ACC112 (cell line): ENCODE measurements at regions not wholly inside any gene's neighbourhood (a gene's known extent, or its start where the extent isn't known, plus 50 kb on each side); places are given as distances from the start of the nearest gene placed in this dataset.

Source experiments
- H2AFZ ChIP-seq: fragments of 200-600 bp; sonication (generic); one replicate; pipeline ENCODE4 v1.6.0; 2017; ENCODE audit warnings: antibody characterized with exemption, low read length; ENCODE audit not compliant: unreplicated experiment
- H3K27ac ChIP-seq: fragments of 200-600 bp; sonication (generic); 2 replicates; pipeline ENCODE4 v1.5.1; 2014; ENCODE audit warnings: low read depth, mild to moderate bottlenecking, antibody characterized with exemption, low read length, moderate library complexity
- H3K27me3 ChIP-seq: fragments of 200-600 bp; sonication (generic); 2 replicates; pipeline ENCODE4 v1.6.1; 2014; ENCODE audit warnings: mild to moderate bottlenecking, antibody characterized with exemption, low read length, moderate library complexity, mixed read lengths; ENCODE audit not compliant: insufficient read depth
- H3K36me3 ChIP-seq: fragments of 200-600 bp; sonication (generic); 2 replicates; pipeline ENCODE4 v1.6.1; 2016; ENCODE audit warnings: mild to moderate bottlenecking, antibody characterized with exemption, low read length, moderate library complexity, mixed read lengths; ENCODE audit not compliant: insufficient read depth
- H3K4me1 ChIP-seq: fragments of 200-600 bp; sonication (generic); one replicate; pipeline ENCODE4 v1.6.1; 2016; ENCODE audit warnings: low read length, mixed read lengths; ENCODE audit not compliant: insufficient read depth, unreplicated experiment, control insufficient read depth
- H3K4me3 ChIP-seq: fragments of 200-600 bp; sonication (generic); 2 replicates; pipeline ENCODE4 v1.5.1; 2014; ENCODE audit warnings: mild to moderate bottlenecking, low read depth, low read length
- H3K79me2 ChIP-seq: fragments of 200-600 bp; sonication (generic); one replicate; pipeline ENCODE4 v1.6.0; 2016; ENCODE audit warnings: low read length; ENCODE audit not compliant: control insufficient read depth, unreplicated experiment, insufficient read depth

DNA sequence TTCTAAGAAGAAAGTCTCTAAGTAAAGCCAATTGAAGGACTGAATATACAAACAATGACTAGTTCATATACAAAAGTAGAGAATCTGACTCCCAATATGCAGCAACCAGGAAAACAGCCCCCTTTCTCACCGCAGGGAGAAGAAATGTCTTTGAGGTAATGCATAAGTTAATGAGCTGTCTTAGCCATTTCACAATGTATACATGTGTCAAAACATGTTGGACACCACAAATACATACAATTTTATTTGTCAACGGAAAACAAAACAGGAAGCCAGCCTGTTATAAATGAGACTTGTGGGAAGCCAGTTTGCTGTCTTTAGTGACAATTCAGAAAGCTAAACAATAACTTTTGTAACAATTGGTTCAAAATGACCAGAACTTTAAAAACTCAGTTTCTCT is 389.2 kb downstream of the CBLN2 start:
- H3K27ac ChIP-seq: no peak overlapping the region
- no peak overlapping the region for H3K4me3 ChIP-seq
- no peaks in the 10 kb centered on the region for H3K36me3 ChIP-seq
- H3K4me1 ChIP-seq: no peaks in the 10 kb centered on the region
- H3K27me3 ChIP-seq: no peaks in the 10 kb centered on the region
- no peaks in the 10 kb centered on the region for H3K79me2 ChIP-seq
- H2AFZ ChIP-seq: no peak overlapping the region

DNA sequence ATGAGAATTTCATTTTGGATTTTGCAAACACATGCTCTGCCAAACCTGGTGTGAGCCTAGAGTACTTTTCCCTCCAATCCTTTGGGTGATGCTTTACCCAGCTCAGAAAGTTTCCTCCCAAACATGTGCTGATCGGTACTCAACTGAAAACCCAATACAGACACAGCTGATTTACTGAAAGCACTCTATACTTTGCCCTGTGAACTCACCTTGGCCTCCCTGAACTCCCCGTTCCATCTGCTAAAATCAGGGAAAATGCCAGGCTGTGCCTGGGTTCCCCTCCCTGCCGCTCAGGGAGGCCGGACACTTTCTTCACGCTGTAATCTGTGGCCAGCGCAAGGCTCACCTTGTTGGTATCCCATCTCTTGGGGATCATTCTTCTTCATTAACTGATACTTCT is 391.2 kb downstream of the CBLN2 start:
- Histone ChIP-seq H3K4me3 (no peak overlapping the region), H3K4me1 (no peaks in the 10 kb centered on the region), H3K36me3 (no peaks in the 10 kb centered on the region), H2AFZ (no peak overlapping the region), H3K27ac (no peak overlapping the region), H3K79me2 (no peaks in the 10 kb centered on the region), H3K27me3 (no peaks in the 10 kb centered on the region)

DNA sequence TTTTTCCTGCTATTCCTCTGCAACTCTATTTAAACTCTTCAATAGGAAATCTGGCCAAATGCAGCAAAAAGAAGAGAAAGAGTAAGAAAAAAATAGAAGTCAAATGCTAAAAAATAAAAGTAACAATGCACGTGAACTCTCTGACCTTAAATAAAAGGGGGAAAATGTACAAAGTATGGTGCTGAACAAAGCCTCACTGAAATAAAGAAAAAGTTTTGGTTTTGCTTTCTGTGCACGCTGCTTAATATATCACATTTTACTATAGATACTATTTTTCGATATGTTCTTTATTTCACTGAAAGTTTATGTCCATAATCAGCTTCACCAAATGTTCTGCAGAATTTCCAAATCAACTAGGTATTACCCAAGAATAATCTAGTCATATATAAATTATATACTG is 396.3 kb downstream of the CBLN2 start:
- no peak overlapping the region for H3K4me3 ChIP-seq
- H3K36me3 ChIP-seq: no peaks in the 10 kb centered on the region
- no peak overlapping the region for H3K27ac ChIP-seq
- no peaks in the 10 kb centered on the region for H3K79me2 ChIP-seq
- H3K4me1 ChIP-seq: no peaks in the 10 kb centered on the region
- no peaks in the 10 kb centered on the region for H3K27me3 ChIP-seq
- H2AFZ ChIP-seq: no peak overlapping the region

DNA sequence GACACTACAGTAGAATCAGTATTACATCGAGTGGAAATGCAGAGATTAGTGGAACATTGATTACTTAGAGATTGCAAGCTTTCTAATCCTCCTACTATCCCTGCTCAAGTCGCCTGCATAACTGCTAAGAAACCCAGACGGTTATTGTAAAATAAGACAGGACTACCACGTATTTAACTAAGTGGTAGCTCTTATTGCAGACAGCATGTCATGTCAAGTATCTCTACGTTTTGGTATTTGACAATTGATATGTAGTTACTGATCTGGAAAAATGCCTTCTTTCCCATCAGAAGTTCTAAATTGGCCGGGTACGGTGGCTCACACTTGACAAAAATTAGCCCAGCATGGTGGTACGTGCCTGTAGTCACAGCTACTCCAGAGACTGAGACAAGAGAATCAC is 404.1 kb downstream of the CBLN2 start:
- no peak overlapping the region for H3K4me3 ChIP-seq
- no peaks in the 10 kb centered on the region for H3K79me2 ChIP-seq
- H3K4me1 ChIP-seq: no peaks in the 10 kb centered on the region
- no peaks in the 10 kb centered on the region for H3K36me3 ChIP-seq
- no peak overlapping the region for H2AFZ ChIP-seq
- no peaks in the 10 kb centered on the region for H3K27me3 ChIP-seq
- H3K27ac ChIP-seq: no peak overlapping the region

DNA sequence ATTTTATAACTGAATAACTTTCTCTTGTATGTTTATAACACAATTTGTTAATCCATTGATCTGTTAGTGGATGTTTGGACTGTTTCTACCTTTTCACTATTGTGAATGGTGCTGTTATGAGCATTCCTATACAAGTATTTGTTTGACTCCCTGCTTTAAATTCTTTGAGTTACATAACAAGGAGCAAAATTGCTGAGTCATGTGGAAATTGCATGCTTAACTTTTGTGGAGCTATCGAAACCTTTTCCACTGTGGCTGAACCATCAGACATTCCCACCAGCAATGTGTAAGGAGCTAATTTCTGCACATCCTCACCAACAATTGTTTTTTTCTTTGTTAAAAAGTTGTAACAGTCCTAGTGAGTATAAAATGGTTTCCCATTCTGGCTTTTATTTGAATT is 415.5 kb downstream of the CBLN2 start:
- H3K79me2 ChIP-seq: no peaks in the 10 kb centered on the region
- H3K4me3 ChIP-seq: no peak overlapping the region
- H3K36me3 ChIP-seq: no peaks in the 10 kb centered on the region
- no peaks in the 10 kb centered on the region for H3K27me3 ChIP-seq
- H3K27ac ChIP-seq: no peak overlapping the region
- H2AFZ ChIP-seq: no peak overlapping the region
- H3K4me1 ChIP-seq: no peaks in the 10 kb centered on the region

DNA sequence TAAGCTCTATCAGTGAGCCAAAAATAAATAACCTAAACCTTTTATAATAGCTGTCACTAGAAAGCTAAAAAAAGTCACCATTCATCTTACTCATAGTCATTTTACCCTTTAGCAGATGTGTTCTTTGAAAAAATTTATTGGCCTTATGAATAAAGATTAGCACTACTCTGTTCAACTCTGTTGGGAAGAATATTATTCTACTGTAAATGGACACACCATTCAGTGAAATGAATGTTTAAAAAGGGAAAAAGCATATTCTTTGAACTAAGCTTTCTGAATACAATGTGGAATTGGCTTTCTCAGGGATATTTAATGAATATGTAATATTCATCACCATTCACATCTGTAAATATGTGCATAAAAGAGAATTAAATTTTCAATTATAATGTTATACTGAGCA is 422.0 kb downstream of the CBLN2 start:
- Histone ChIP-seq H3K36me3 (no peaks in the 10 kb centered on the region), H3K4me3 (no peak overlapping the region), H3K27ac (no peak overlapping the region), H3K4me1 (no peaks in the 10 kb centered on the region), H3K79me2 (no peaks in the 10 kb centered on the region), H3K27me3 (no peaks in the 10 kb centered on the region), H2AFZ (no peak overlapping the region)

DNA sequence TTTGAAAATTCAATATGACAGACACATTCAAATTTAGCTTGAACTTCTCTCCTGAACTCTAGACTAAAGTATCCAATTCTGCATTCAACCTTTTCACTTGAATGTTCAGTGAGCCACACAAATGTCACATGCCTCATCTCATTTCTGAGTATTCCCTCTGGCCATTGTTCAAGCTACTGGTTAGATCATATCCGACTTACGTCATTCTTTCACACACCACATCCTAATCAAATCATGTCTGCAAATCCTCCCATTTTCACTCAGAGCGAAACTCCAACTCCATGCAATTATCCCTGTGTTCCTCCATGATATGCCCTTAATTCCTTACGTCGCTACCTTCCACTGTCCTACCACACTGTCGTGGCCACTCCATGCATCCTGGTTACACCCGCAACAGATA is 425.1 kb downstream of the CBLN2 start:
- no peak overlapping the region for H3K4me3 ChIP-seq
- no peaks in the 10 kb centered on the region for H3K4me1 ChIP-seq
- no peaks in the 10 kb centered on the region for H3K36me3 ChIP-seq
- no peaks in the 10 kb centered on the region for H3K27me3 ChIP-seq
- H3K79me2 ChIP-seq: no peaks in the 10 kb centered on the region
- no peak overlapping the region for H3K27ac ChIP-seq
- no peak overlapping the region for H2AFZ ChIP-seq

DNA sequence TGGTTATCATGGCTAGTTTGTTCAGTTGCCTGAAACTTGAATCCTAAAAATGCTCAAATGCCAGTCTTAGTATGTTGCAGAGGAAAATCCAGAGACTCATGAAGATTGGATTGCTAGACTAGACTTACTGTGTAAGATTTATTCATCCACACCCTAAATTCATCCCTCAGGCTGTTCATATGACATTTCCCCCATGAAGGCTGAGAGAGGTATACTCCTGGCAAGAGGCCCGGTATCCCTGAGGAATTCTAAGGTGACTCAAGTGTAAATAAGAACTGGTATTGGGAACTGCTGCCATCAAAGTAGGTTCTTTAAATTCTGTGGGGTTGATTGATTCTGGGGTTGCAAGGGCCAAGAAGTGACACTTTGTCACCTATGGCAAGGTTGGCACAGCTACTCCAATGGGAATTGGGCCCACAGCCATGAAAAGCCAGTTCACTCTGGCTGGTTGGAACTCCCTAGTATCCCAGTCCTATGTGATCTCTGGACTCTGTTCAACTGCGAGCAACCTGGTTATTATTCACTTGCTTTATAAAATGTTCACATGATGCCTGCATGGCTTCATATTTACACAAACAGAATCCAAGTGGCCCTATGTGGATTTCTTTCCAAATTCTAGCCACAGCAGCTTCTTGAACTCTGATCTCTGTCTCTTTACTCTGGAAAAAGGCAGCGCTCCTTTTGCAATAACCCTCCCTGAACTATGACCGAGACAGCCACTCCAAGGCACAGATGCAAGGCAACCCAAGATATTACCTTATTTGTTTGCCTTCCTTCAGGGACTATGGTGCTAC is 429.1 kb downstream of the CBLN2 start:
- H3K27ac ChIP-seq: no peak overlapping the region
- no peaks in the 10 kb centered on the region for H3K79me2 ChIP-seq

DNA sequence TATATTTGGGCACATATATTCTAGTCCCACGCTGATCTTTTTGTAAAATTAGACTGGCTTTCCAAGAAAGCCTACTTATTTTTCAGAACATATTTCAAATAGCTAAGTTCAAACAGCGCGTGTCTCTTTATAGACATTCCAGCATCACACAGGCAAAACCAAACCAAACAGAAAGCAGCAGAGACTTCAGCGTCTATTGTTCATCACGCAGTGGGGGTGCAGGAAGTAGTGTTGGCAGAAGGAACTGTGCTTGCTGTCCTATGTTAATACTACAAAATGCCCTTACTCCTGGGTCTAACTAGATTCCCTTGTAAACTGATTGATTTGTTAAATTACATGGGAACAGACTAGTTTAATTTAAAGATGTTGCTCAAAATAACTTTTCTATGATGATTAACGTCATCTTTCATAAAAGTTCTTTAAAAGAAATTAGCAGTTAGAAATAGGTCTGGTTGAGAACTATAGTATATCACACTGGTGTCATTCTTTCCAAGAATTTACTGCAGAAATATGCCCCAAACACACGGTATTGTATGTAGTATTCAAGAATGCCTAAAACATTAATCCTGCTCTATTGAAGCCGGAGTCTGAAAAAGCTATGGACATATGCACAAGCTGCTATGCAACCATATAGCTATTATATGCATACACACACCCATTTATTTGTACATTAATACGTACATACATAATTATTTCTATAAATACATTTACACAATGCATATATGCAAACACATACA is 436.3 kb downstream of the CBLN2 start:
- no peak overlapping the region for H3K27ac ChIP-seq
- H3K4me1 ChIP-seq: no peaks in the 10 kb centered on the region
- H3K79me2 ChIP-seq: no peaks in the 10 kb centered on the region
- H2AFZ ChIP-seq: no peak overlapping the region
- no peaks in the 10 kb centered on the region for H3K27me3 ChIP-seq
- no peaks in the 10 kb centered on the region for H3K36me3 ChIP-seq
- no peak overlapping the region for H3K4me3 ChIP-seq

More for the DNA sequence above, 429.1 kb downstream of the CBLN2 start:
- H3K4me1 ChIP-seq: no peaks in the 10 kb centered on the region
- H3K27me3 ChIP-seq: no peaks in the 10 kb centered on the region
- no peak overlapping the region for H3K4me3 ChIP-seq
- no peaks in the 10 kb centered on the region for H3K36me3 ChIP-seq
- H2AFZ ChIP-seq: no peak overlapping the region

DNA sequence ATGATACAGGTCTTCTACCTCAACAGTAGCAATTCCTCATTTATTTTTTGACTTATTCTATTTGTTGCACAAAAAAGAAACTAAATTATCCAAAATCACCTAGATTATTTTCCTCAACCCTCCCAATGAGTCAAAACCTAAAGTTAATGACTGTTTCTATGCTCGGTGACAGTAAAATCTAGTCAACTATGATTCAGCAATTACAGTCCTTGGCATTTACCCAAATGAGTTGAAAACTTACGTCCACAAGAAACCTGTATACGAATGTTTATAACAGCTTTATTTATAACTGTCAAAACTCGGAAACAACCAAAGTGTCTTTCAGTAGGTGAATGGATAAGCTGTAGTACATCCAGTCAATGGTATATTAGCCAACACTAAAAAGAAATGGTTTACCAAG is 439.3 kb downstream of the CBLN2 start:
- H3K27me3 ChIP-seq: no peaks in the 10 kb centered on the region
- no peaks in the 10 kb centered on the region for H3K79me2 ChIP-seq
- H3K27ac ChIP-seq: no peak overlapping the region
- H3K4me1 ChIP-seq: no peaks in the 10 kb centered on the region
- no peak overlapping the region for H3K4me3 ChIP-seq
- H2AFZ ChIP-seq: no peak overlapping the region
- H3K36me3 ChIP-seq: no peaks in the 10 kb centered on the region

DNA sequence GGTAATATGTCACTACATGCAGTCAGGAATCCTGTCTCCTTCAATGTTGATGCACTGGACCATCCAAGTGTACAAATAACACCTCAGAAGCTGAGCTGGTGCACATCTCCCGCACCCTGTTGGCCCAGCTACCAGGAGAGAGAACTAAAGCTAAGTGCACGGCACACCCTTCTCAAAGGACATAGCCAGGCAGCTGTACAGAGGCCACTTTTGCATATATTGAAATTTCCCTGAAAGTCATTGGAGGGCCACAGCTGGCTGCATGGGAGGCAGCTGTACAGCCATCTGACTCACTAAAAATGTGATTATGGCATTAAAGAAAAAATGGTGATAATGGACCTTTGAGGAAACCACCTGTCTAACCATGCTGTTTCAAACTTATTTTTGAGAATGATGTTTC is 441.7 kb downstream of the CBLN2 start:
- Histone ChIP-seq H3K27me3 (no peaks in the 10 kb centered on the region), H2AFZ (no peak overlapping the region), H3K4me1 (no peaks in the 10 kb centered on the region), H3K36me3 (no peaks in the 10 kb centered on the region), H3K27ac (no peak overlapping the region), H3K4me3 (no peak overlapping the region), H3K79me2 (no peaks in the 10 kb centered on the region)
